MG63 (cell line): ENCODE measurements at regions not wholly inside any gene's neighbourhood (a gene's known extent, or its start where the extent isn't known, plus 50 kb on each side); places are given as distances from the start of the nearest gene placed in this dataset.
"Not testable (repeated sequence)": the region's sequence is repeated elsewhere in the genome, so short reads cannot be mapped to it uniquely, and the experiment has no call there.

ENCODE experiments used
- DNase-seq: peaks from one replicate; pipeline ENCODE4 v3.0.0-alpha.2; 2020
- H3K27me3 ChIP-seq: fragments of 250-450 bp; sonication (Bioruptor Pico); 2 replicates; pipeline ENCODE4 v1.5.1; 2020; ENCODE audit warnings: mild to moderate bottlenecking, moderate library complexity
- H3K36me3 ChIP-seq: fragments of 250-450 bp; sonication (Bioruptor Pico); 2 replicates; pipeline ENCODE4 v1.5.1; 2020; ENCODE audit warnings: mild to moderate bottlenecking, moderate library complexity
- H3K4me3 ChIP-seq: fragments of 250-450 bp; sonication (Bioruptor Pico); 2 replicates; pipeline ENCODE4 v1.5.1; 2020; ENCODE audit warnings: mild to moderate bottlenecking, moderate library complexity
- H3K9me3 ChIP-seq: fragments of 250-450 bp; sonication (Bioruptor Pico); 2 replicates; pipeline ENCODE4 v1.5.1; 2020; ENCODE audit warnings: mild to moderate bottlenecking, moderate library complexity

DNA sequence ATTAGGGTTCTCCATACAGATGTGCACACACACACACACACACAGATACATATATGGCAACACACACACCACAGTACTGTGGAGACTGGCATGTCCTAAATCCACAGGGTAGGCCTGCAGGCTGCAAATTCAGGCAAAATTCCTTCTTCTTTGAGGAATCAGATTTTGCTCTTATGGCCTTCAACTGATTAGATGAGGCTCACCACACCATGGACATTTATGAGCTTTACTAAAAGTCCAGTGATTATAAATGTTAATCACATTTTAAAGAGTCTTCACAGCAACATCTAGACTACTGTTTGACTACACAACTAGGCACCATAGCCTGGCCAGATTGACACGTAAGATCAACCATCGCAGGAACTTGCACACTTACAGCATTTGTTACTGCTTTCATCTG, 140.3 kb upstream of the UBE3A start:
- H3K4me3 ChIP-seq: no peak overlapping the region
- no peaks in the 10 kb centered on the region for H3K36me3 ChIP-seq
- no peaks in the 10 kb centered on the region for H3K27me3 ChIP-seq
- DNase-seq: no peak
- H3K9me3 ChIP-seq: no peaks in the 10 kb centered on the region

DNA sequence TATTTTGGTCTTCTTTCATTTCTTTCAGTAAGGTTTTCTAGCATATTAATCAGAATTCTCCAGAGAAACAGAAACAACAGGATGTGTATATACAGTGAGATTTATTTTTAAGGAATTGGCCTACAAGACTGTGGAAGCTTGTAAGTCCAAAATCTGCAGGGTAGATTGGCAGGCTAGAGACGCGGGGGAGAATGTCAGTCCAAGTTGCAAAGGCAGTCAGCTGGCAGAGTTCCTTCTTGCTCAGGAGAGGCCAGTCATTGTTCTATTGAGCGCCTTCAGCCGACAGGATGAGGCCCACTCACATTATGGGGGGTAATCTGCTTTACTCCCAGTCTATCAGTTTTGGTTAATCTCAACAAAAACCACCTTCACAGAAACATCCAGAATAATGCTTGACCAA, 133.4 kb upstream of the UBE3A start:
- no peaks in the 10 kb centered on the region for H3K27me3 ChIP-seq

DNA sequence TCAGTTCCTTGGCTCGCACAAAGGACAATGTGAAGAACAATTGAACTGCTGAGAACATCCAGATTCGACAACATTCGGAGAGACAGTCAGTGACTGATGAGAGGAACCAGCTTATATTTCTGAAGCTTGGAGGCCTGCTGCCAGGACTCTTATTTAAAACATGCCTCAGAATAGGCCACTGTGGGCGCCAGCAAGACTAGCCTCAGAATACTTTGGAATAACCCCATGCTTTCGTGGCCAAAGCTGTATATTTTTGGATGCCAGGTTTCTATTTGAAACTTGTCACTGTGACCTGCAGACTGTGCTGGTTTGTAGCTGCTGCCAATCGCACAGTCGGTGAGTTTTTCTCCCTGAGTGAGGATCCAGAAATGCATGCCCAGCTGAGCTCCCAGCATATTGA, 129.9 kb upstream of the UBE3A start:
- Histone ChIP-seq H3K9me3 (no peaks in the 10 kb centered on the region), H3K27me3 (no peaks in the 10 kb centered on the region), H3K4me3 (no peak overlapping the region), H3K36me3 (no peaks in the 10 kb centered on the region)
- DNase-seq: peak; percentile 39

More for the DNA sequence above, 133.4 kb upstream of the UBE3A start:
- H3K9me3 ChIP-seq: no peaks in the 10 kb centered on the region
- no peaks in the 10 kb centered on the region for H3K36me3 ChIP-seq
- no peak overlapping the region for H3K4me3 ChIP-seq
- DNase-seq: no peak

DNA sequence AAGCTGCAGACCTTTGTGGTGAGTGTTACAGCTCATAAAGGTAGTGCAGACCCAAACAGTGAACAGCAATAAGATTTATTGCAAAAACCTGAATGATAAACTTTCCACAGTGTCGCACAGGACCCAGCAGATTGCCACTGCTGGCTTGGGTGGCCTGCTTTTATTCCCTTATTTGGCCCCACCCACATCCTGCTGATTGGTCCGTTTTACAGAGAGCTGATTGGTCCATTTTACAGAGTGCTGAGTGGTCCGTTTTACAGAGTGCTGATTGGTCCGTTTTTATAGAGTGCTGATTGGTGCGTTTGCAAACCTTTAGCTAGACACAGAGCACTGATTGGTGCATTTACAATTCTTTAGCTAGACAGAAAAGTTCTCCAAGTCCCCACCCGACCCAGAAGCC, 127.7 kb upstream of the UBE3A start:
- H3K4me3 ChIP-seq, DNase-seq: not testable (repeated sequence)

DNA sequence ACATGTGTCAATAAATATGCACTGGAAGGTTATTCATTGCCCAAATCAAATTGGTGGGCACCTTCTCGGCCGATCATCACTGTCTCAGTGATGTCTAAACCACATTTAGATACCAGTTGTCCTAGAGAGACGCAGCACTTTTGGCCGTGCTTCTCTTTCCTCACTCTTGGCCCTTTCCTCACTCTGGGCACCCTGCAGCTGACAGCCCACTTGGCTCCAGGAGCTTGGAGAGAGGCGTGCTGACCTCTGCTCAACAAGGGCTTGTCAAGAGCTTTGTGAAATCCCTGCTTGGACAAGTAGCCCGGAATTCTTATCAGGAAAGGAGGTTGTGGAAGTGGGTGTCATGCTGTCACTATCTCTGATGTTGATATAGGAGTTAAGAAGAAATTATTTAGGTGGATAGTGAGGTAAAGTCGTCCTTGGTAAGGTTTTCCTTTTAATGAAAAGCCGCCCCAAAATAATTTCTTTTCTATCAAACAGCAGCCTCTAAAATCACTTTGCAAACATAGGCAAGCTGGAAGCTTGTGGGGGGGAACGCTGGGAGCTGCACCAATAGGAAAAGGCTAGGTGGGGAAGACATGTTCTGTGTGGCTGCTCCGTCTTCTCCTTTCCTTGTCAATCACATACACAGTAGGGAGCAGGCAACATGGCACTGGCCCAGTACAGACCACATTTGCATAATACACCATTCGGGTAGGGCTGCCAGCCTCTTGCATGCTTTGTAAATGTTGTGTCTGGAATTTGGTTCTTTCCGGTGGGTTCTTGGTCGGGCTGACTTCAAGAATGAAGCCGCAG, 126.8 kb upstream of the UBE3A start:
- Histone ChIP-seq H3K36me3 (no peaks in the 10 kb centered on the region), H3K9me3 (no peaks in the 10 kb centered on the region), H3K4me3 (no peak overlapping the region), H3K27me3 (no peaks in the 10 kb centered on the region)
- DNase-seq: no peak

More for the DNA sequence above, 127.7 kb upstream of the UBE3A start:
- not testable (repeated sequence) for H3K27me3 ChIP-seq, H3K9me3 ChIP-seq, H3K36me3 ChIP-seq

DNA sequence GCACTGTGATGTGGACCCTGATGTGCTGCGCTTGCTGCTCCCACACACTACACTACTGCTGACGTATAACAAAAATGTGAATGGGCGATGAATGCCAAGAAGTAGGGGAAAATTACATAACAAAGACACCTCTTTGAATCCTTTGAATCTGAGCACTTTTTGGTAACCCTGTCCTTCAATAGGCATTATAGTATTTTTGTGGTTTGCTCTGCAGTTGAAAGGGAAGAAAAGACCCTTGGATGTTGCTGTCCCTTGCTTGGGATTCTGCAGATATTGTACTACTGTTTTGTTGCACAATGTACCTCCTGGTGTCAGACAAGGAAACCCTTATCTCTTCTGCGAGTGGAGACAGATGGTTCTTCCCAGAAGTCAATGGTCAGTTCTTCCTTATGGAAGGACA, 124.8 kb upstream of the UBE3A start:
- H3K9me3 ChIP-seq: no peaks in the 10 kb centered on the region
- no peaks in the 10 kb centered on the region for H3K36me3 ChIP-seq

DNA sequence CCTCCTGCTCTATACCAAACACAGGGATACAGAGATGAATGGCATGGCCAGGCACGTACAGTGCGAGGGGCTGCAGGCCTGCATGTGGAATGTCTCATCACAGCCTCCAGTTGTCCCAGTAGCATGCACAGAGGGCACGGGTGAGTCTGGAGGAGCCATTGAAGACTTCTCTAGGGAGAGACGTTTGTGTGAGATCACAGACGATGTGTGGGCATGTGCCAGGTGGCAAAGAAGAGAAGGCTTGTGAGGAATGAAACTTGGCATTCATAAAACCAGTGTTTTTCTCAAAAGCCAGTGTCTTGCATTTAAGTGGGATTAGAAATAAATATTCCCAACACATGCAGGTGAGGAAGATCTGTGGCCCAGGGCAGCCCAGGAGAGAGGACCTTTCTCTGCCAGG, 119.1 kb upstream of the UBE3A start:
- Histone ChIP-seq H3K36me3 (no peaks in the 10 kb centered on the region), H3K9me3 (no peaks in the 10 kb centered on the region), H3K4me3 (no peak overlapping the region), H3K27me3 (no peaks in the 10 kb centered on the region)
- DNase-seq: no peak

More for the DNA sequence above, 124.8 kb upstream of the UBE3A start:
- H3K27me3 ChIP-seq: no peaks in the 10 kb centered on the region
- no peak for DNase-seq
- H3K4me3 ChIP-seq: no peak overlapping the region

DNA sequence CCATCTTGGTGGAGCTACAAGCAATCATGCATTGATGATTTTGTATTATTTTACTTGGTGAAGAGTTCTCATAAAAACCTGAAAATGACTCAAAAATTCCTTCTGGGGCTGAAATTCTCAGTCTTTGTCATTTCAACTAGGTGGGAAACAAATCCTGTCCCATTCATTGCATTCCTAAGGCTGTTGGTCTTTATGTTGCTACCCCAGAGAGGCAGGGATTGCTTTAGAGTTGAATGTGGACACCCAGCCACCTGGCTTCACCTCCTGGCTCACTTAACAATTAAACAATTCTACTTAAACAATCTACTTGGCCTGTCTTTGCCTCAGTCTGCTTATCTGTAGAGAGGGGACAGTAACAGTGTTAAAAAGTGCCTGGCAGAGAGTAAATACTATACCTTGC, 117.3 kb upstream of the UBE3A start:
- no peak overlapping the region for H3K4me3 ChIP-seq
- H3K36me3 ChIP-seq: no peaks in the 10 kb centered on the region
- no peak for DNase-seq
- H3K9me3 ChIP-seq: no peaks in the 10 kb centered on the region
- no peaks in the 10 kb centered on the region for H3K27me3 ChIP-seq

DNA sequence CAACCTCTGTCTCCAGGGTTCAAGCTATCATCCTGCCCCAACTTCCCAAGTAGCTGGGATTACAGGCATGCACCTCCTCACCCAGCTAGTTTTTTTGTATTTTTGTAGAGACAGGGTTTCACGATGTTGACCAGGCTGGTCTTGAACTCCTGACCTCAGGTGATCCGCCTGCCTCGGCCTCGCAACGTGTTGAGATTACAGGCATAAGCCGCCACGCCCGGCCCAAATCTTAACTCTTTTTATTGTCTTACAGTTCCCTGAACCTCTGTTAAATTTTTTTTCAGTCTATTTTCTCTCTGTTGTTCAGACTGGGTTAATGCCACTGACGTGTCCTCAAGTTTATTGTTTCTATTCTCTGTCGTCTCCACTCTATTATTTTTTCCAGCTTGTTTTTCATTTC, 115.8 kb upstream of the UBE3A start:
- Histone ChIP-seq H3K36me3 (no peaks in the 10 kb centered on the region), H3K4me3 (no peak overlapping the region), H3K9me3 (no peaks in the 10 kb centered on the region), H3K27me3 (no peaks in the 10 kb centered on the region)
- no peak for DNase-seq

DNA sequence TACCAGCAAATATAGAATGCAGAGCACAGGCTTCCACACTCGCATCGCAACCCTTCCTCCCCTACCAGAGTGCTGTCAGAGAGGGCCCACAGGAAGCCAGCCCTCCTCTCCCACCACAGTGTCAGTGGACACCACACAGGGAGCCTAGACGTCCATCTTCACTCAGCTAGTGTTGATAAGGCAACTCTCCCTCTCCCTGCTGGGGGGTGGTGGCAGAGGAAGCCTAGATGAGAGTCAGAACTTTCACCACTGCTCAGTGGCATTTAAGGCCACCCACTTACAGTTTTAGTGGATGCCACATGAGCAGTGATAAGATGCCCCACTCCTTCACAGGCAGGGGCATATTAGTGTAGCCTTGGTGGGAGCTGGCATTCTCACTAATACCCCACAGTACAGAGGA, 109.8 kb upstream of the UBE3A start:
- Histone ChIP-seq H3K9me3 (no peaks in the 10 kb centered on the region), H3K36me3 (no peaks in the 10 kb centered on the region), H3K27me3 (no peaks in the 10 kb centered on the region), H3K4me3 (no peak overlapping the region)
- DNase-seq: no peak

DNA sequence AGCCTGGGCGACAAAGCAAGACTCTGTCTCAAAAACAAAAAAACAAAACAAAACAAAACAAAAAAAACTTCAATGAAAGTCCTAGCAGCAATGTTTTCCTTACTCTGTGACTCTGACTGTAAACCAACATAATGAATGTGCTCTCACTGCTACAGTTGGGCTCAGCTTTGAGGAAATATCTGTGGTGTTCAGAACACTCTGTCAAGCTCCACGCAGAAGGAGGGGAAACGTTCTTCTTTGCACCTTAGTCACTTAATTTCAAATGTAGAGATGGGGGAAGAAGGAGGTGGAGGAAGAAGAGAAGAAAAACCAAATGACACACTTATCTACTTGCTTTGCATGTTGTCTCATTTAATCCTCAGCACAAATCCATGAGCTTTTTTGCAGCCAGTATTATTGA, 107.1 kb upstream of the UBE3A start:
- H3K27me3 ChIP-seq: no peaks in the 10 kb centered on the region
- no peaks in the 10 kb centered on the region for H3K36me3 ChIP-seq
- no peak for DNase-seq
- H3K4me3 ChIP-seq: no peak overlapping the region
- no peaks in the 10 kb centered on the region for H3K9me3 ChIP-seq

DNA sequence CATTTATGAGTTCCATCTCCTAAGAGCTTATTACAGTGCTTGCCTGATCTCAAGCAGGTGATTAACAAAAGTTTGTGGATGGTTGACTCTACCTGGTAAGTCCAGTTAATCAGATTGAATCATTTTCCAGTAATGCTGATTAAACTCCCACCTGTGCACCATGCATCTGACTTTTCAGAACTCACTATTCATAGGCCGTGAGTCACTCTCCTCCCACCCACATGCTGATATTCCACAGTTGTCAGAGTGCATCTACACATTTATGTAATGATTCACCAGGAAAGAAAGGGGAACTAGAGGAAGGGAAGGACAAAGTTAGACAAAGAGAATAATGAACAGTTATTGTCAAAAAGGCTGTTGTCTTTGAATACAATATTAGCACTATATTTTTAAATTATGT, 106.2 kb upstream of the UBE3A start:
- H3K36me3 ChIP-seq: no peaks in the 10 kb centered on the region
- H3K9me3 ChIP-seq: no peaks in the 10 kb centered on the region
- no peaks in the 10 kb centered on the region for H3K27me3 ChIP-seq
- H3K4me3 ChIP-seq: no peak overlapping the region
- peak; percentile 10 for DNase-seq

DNA sequence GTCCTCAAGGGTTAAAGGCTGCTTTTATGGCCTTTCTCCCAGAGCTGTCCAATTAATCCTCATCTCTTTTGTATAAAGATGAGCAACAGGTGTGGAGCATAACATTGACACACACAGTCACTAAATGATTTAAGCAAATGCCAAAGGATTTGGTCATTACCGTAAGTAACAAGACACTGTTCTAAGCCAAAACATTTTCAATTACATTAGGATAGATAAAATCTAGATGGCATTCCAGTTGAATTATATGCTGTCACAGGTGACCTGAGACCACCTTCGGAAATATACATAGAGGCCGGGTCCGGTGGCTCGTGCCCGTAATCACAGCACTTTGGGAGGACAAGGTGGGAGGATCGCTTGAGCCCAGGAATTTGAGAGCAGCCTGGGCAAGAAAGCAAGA, 105.3 kb upstream of the UBE3A start:
- Histone ChIP-seq H3K27me3 (no peaks in the 10 kb centered on the region), H3K9me3 (no peaks in the 10 kb centered on the region), H3K36me3 (no peaks in the 10 kb centered on the region), H3K4me3 (no peak overlapping the region)
- DNase-seq: no peak

DNA sequence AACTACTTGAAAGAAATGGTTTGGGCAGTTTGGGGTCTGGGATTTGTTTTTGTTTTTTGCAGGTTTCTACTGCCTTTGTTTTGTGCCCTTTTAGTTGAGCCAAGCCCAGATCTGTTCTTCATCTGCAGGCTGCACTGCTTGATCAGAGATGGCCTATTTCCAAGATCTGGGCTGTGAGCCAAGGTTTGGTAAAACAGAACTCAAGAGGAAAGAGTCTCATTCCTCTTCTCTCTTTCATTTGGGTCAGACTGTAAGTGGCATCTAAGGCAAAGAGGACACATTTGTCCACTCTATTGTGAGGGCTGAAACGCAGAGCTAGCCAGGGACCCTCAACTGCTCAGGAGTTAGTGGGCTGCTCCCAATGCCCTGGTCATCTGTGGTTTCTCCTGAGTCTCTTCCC, 104.4 kb upstream of the UBE3A start:
- no peak overlapping the region for H3K4me3 ChIP-seq
- H3K9me3 ChIP-seq: no peaks in the 10 kb centered on the region
- H3K27me3 ChIP-seq: no peaks in the 10 kb centered on the region
- DNase-seq: peak; percentile 47
- H3K36me3 ChIP-seq: no peaks in the 10 kb centered on the region

DNA sequence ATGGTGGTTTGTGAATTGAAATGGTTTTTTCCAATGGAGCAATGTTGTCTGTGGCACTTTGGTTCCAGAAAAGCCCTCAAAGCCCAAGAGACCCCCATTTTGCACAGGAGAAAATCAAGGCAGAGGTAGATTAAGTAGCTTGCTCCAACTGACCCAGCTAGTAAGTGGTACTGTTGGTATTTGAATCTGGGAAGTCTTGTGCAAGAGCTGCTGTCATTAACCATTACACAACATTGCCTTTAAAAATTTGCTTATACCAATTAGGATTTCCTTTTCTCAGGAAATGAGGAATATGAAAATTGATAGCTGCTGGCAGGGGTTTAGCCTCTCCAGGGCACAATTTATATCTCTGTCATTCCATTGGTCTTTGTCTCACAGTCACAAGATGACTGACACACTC, 102.4 kb upstream of the UBE3A start:
- Histone ChIP-seq H3K4me3 (no peak overlapping the region), H3K27me3 (no peaks in the 10 kb centered on the region), H3K9me3 (no peaks in the 10 kb centered on the region), H3K36me3 (no peaks in the 10 kb centered on the region)
- DNase-seq: no peak

DNA sequence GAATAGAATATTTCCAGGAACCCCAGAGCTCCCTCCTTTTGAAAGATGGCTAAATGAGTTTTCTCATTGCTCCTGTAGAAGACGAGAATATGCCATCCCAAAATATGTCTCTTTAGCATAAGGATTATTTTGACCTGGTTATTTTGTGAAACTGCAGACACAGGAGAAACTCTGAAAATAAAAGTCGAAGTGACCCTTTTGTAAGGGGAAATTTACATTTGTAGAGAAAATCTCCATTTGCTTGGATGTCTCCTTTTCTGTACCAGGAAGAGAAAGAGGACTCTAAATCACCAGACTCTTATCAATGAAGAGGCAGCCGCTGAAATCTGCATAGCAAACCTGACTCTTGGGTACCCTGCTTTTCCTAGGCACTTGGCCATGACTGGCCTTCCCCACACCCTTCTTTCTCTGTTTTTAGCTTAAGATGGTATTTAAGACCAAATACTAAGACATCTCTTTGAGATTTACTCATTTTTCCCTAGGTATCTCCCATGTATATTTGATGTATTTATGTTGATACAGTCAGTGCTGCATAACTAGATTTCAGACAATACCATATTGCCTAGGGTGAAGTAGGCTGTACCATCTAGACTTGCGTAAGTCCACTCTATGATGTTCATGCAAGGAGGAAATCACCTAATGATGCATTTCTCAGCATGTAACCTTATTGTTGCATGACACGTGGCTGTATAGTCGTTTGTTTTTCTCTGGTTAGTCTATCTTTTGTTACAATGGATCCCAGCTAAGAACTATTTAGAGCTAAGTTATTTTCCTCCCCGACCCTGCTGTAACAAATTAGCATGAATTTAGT, 98.2 kb upstream of the UBE3A start:
- Histone ChIP-seq H3K27me3 (no peaks in the 10 kb centered on the region), H3K9me3 (no peaks in the 10 kb centered on the region), H3K36me3 (no peaks in the 10 kb centered on the region), H3K4me3 (no peak overlapping the region)
- no peak for DNase-seq

DNA sequence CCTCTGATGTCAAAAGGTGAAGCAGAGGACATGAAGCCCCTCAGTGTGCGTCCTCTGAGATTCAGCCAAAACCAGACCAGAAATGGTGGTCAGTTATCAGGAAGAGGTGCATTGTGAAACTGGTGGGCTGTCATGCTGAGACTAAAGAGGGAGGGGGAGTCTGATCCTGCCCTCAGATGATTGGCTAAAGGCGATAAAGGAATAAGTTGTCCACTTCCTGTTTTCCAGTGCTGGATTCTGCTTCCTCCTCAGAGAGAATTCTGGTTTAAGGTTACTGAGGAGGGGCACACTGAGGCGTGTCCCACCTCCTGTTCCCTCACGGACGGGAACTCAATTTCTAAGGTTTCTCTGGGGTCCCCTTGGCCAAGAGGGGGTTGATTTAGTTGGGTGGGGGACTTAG, 97.0 kb upstream of the UBE3A start:
- DNase-seq: no peak
- H3K36me3 ChIP-seq: no peaks in the 10 kb centered on the region
- no peaks in the 10 kb centered on the region for H3K27me3 ChIP-seq
- H3K4me3 ChIP-seq: no peak overlapping the region
- no peaks in the 10 kb centered on the region for H3K9me3 ChIP-seq

DNA sequence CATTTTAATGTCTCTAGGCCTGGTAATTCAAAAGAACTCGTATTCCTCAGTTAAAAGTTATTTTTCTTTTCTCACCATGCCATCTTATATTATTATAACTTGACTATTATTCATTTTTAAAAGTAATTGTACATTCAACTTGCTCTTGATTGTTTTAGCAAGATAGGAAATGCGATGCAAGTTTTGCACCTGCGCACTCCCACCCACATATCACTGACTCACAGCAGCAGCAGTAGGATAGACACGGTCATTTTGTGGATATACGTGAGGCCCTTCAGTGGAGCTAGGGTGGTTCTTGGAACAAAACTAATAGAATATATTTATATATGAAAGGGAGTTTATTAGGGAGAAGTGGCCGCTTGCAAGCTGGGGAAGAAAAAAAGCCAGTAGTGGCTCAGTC, 95.5 kb upstream of the UBE3A start:
- Histone ChIP-seq H3K27me3 (no peaks in the 10 kb centered on the region), H3K9me3 (no peaks in the 10 kb centered on the region), H3K36me3 (no peaks in the 10 kb centered on the region), H3K4me3 (no peak overlapping the region)
- DNase-seq: no peak
